ENCODE measurements at regions not wholly inside any gene's neighbourhood (a gene's known extent, or its start where the extent isn't known, plus 50 kb on each side); places are given as distances from the start of the nearest gene placed in this dataset.
A peak's percentile ranks its signal among the peaks of the same experiment; 100 is the strongest.

DNA sequence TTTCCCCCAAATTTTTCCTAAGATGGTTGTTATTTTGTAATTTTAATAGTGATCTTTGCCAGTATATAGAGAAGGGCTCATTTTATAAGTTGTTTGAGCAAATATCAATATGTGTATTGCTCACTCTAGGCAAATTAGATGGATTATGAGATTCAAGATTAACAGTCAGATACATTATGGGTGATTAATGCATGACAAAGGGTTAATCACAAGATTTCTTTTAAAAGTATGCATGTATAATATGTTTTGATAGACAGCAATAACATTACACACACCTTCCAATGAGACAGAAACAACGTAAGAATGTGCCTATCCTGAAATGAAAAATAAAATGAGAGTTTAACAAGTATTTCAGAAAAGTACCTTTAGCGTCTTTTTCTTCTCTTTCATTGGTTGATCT is 547.6 kb upstream of the AGTR1 start:
- intact Hi-C loops (cut with DNase I), result no loop called here
- TF ChIP-seq, protein P1, sequence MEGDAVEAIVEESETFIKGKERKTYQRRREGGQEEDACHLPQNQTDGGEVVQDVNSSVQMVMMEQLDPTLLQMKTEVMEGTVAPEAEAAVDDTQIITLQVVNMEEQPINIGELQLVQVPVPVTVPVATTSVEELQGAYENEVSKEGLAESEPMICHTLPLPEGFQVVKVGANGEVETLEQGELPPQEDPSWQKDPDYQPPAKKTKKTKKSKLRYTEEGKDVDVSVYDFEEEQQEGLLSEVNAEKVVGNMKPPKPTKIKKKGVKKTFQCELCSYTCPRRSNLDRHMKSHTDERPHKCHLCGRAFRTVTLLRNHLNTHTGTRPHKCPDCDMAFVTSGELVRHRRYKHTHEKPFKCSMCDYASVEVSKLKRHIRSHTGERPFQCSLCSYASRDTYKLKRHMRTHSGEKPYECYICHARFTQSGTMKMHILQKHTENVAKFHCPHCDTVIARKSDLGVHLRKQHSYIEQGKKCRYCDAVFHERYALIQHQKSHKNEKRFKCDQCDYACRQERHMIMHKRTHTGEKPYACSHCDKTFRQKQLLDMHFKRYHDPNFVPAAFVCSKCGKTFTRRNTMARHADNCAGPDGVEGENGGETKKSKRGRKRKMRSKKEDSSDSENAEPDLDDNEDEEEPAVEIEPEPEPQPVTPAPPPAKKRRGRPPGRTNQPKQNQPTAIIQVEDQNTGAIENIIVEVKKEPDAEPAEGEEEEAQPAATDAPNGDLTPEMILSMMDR (IDR thresholded peaks at IDR 0.05; ENCODE audit: borderline replicate concordance, extremely low read depth, insufficient read depth), result no peak
- FAIRE-seq, result no peak

DNA sequence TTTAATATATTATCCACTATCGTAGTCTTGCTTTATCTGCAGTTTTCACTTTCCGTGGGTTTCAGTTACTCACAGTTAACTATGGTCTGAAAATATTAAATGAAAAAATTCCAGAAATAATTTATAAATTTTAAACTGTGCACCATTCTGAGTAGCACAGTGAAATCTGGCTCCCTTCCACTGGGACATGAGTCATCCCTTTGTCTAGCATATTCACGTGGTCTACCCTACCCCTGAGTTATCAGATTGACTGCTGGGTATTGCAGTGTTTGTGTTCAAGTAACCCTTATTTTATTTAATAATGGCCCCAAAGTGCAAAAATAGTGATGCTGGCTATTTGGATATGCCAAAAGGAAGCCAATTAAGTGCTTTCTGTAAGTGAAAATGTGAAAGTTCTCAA is 539.5 kb upstream of the AGTR1 start:
- DNase-seq (no peak), FAIRE-seq (no peak)
- Histone ChIP-seq H3K4me1 (ENCODE audit: control insufficient read depth in 2 of 3, insufficient read depth in 2 of 3, low read depth in 1 of 3, low read length in 3 of 3) (no peaks in the 10 kb centered on the region), H3K9me3 (ENCODE audit: control insufficient read depth in 2 of 3, insufficient read depth in 1 of 3, low read length in 3 of 3) (no peaks in the 10 kb centered on the region), H3K27me3 (ENCODE audit: control insufficient read depth, insufficient read depth, low read length) (no peaks in the 10 kb centered on the region), H3K4me3 (ENCODE audit: low read length in 3 of 3) (no peak overlapping the region), H3K36me3 (ENCODE audit: control insufficient read depth in 2 of 3, insufficient read depth in 3 of 3, low read length in 3 of 3) (no peaks in the 10 kb centered on the region), H3K27ac (ENCODE audit: low read depth in 2 of 2, low read length in 2 of 2) (no peak overlapping the region), H3K9ac (ENCODE audit: low read length in 3 of 3) (no peak overlapping the region)
- intact Hi-C loops (cut with DNase I), result no loop called here
- TF ChIP-seq, protein P1 (IDR thresholded peaks at IDR 0.05; ENCODE audit: borderline replicate concordance, extremely low read depth, insufficient read depth), result no peak

More for the DNA sequence above, 547.6 kb upstream of the AGTR1 start:
- no peaks in the 10 kb centered on the region for H3K27me3 ChIP-seq (ENCODE audit: control insufficient read depth, insufficient read depth, low read length)
- H3K9me3 ChIP-seq (ENCODE audit: control insufficient read depth in 2 of 3, insufficient read depth in 1 of 3, low read length in 3 of 3), result no peaks in the 10 kb centered on the region
- no peaks in the 10 kb centered on the region for H3K4me1 ChIP-seq (ENCODE audit: control insufficient read depth in 2 of 3, insufficient read depth in 2 of 3, low read depth in 1 of 3, low read length in 3 of 3)
- no peak overlapping the region for H3K4me3 ChIP-seq (ENCODE audit: low read length in 3 of 3)
- no peak overlapping the region for H3K27ac ChIP-seq (ENCODE audit: low read depth in 2 of 2, low read length in 2 of 2)
- no peaks in the 10 kb centered on the region for H3K36me3 ChIP-seq (ENCODE audit: control insufficient read depth in 2 of 3, insufficient read depth in 3 of 3, low read length in 3 of 3)
- H3K9ac ChIP-seq (ENCODE audit: low read length in 3 of 3), result no peak overlapping the region
- no peak for DNase-seq

DNA sequence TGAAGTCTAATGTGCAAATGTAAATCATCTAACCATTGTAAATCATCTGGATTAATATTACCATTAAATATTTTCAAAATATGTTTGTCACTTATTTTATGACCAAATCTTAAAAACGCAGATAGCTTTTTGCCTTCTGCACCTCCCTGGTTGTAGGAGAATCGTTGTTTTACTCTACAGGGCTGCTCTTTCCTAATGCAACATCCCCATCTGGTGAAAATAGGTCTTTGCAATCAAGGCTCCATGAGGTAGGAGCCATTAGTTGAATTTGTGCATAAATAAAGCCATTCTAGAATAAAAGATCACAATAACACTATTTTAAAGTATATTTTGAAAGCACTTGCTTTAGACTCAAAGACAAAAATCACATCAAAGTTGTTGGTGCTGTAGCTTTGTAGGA is 535.6 kb upstream of the AGTR1 start:
- no peaks in the 10 kb centered on the region for H3K27me3 ChIP-seq (ENCODE audit: control insufficient read depth, insufficient read depth, low read length)
- FAIRE-seq, result no peak
- intact Hi-C loops (cut with DNase I), result no loop called here

More for the DNA sequence above, 535.6 kb upstream of the AGTR1 start:
- H3K36me3 ChIP-seq (ENCODE audit: control insufficient read depth in 2 of 3, insufficient read depth in 3 of 3, low read length in 3 of 3), result no peaks in the 10 kb centered on the region
- TF ChIP-seq, protein P1 (IDR thresholded peaks at IDR 0.05; ENCODE audit: borderline replicate concordance, extremely low read depth, insufficient read depth), result no peak
- no peak overlapping the region for H3K4me3 ChIP-seq (ENCODE audit: low read length in 3 of 3)
- H3K27ac ChIP-seq (ENCODE audit: low read depth in 2 of 2, low read length in 2 of 2), result no peak overlapping the region
- no peaks in the 10 kb centered on the region for H3K4me1 ChIP-seq (ENCODE audit: control insufficient read depth in 2 of 3, insufficient read depth in 2 of 3, low read depth in 1 of 3, low read length in 3 of 3)
- H3K9me3 ChIP-seq (ENCODE audit: control insufficient read depth in 2 of 3, insufficient read depth in 1 of 3, low read length in 3 of 3), result no peaks in the 10 kb centered on the region
- peak in 1 of 5 donors; percentile 2 for DNase-seq
- H3K9ac ChIP-seq (ENCODE audit: low read length in 3 of 3), result no peak overlapping the region
